ENCODE measurements at regions not wholly inside any gene's neighbourhood (a gene's known extent, or its start where the extent isn't known, plus 50 kb on each side); places are given as distances from the start of the nearest gene placed in this dataset.
"Not testable (repeated sequence)": the region's sequence is repeated elsewhere in the genome, so short reads cannot be mapped to it uniquely, and the experiment has no call there.

- no peak overlapping the region for H3K27ac ChIP-seq
- TF ChIP-seq, protein P1, sequence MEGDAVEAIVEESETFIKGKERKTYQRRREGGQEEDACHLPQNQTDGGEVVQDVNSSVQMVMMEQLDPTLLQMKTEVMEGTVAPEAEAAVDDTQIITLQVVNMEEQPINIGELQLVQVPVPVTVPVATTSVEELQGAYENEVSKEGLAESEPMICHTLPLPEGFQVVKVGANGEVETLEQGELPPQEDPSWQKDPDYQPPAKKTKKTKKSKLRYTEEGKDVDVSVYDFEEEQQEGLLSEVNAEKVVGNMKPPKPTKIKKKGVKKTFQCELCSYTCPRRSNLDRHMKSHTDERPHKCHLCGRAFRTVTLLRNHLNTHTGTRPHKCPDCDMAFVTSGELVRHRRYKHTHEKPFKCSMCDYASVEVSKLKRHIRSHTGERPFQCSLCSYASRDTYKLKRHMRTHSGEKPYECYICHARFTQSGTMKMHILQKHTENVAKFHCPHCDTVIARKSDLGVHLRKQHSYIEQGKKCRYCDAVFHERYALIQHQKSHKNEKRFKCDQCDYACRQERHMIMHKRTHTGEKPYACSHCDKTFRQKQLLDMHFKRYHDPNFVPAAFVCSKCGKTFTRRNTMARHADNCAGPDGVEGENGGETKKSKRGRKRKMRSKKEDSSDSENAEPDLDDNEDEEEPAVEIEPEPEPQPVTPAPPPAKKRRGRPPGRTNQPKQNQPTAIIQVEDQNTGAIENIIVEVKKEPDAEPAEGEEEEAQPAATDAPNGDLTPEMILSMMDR (conservative IDR thresholded peaks at IDR 0.05; ENCODE audit: low read depth) = no peak
- ChIA-PET POLR2A (ENCODE audit: low non-redundant PET) (no interaction called here), CTCF (interaction anchor here (0.9 kb wide), 1 partner anchor 34 kb away, joined by 3 read pairs; no protein-coding TSS in a partner anchor)
- DNase-seq (ENCODE audit: low spot score) = no peak
These were observed 202.3 kb upstream of the PROK2 start for GRCh38 chr3:71987089-71987735.

DNA sequence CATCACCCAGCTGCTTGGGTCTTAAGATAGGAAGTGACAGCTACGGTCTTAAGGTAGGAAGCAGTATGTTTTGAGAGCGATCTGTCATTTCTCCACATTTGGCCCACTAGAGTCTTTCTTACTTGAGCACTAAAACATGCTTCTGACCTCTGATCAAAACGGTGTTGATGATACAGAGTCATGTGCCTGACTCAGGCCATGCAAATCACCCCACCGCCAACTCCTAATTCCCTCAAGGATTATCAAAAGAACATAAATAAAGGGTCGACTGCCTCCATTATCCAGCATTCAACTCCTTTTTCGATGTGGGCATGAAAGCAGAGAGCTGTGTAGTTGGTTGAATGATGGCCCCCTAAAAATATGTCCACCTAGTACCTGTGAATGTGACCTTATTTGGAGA is 201.7 kb upstream of the PROK2 start:
- POLR2A ChIA-PET (ENCODE audit: low non-redundant PET) = no interaction called here
- no peak overlapping the region for H3K27ac ChIP-seq
- no peak for DNase-seq (ENCODE audit: low spot score)
- TF ChIP-seq, protein P1 (conservative IDR thresholded peaks at IDR 0.05; ENCODE audit: low read depth) = no peak
- CTCF ChIA-PET = interaction anchor here (0.6 kb wide), 1 partner anchor 10 kb away, joined by 4 read pairs; no protein-coding TSS in a partner anchor

- H3K27ac ChIP-seq = no peak overlapping the region
- DNase-seq (ENCODE audit: low spot score) = no peak
- POLR2A ChIA-PET (ENCODE audit: low non-redundant PET) = no interaction called here
- TF ChIP-seq, protein P1 (conservative IDR thresholded peaks at IDR 0.05; ENCODE audit: low read depth) = no peak
- CTCF ChIA-PET = interaction anchor here (0.6 kb wide), 1 partner anchor 74 kb away, joined by 3 read pairs; no protein-coding TSS in a partner anchor
These were observed 200.1 kb upstream of the PROK2 start for GRCh38 chr3:71984843-71985613.

GRCh38 chr3:71983694-71984093 is 198.7 kb upstream of the PROK2 start:
- POLR2A ChIA-PET (ENCODE audit: low non-redundant PET) = no interaction called here
- CTCF ChIA-PET = no interaction called here
- no peak for DNase-seq (ENCODE audit: low spot score)
- TF ChIP-seq, protein P1 (conservative IDR thresholded peaks at IDR 0.05; ENCODE audit: low read depth) = no peak
- peak overlapping the region; percentile 85 for H3K27ac ChIP-seq

DNA sequence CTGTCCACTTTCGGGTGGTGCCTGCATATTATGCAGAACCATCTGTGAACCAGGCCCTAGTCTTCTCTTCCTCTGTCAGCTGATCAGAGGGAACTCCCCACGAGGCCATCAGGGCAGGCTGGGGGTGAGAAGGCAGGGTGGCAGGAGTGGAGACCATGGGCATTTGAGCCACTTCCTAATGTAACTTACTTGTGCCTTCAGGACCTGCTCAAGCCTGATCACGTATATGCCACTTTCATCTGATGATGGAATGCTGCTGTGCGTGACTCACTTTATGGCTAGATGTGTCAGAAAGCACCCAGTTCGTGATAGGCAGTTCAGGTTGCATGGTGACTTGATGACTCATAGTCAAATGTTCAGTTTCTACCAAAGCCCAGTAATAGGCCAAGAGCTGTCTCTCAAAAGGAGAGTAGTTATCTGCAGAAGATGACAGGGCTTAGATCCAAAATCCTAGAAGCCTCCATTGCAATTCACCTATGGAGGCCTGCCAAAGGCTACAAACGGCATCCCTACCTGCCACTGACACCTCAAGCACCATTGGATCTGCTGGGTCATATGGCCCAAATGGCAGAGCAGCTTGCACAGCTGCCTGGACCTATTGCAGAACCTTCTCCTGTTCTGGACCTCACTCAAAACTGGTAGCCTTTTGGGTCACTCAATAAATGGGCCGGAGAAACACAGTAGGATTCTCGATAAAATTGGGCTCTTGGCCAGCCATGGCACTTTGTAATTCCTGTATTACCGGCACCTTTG is 197.7 kb upstream of the PROK2 start:
- CTCF ChIA-PET; DNase-seq (ENCODE audit: low spot score); POLR2A ChIA-PET (ENCODE audit: low non-redundant PET): not testable (repeated sequence)
- H3K27ac ChIP-seq = peak overlapping the region; percentile 85

DNA sequence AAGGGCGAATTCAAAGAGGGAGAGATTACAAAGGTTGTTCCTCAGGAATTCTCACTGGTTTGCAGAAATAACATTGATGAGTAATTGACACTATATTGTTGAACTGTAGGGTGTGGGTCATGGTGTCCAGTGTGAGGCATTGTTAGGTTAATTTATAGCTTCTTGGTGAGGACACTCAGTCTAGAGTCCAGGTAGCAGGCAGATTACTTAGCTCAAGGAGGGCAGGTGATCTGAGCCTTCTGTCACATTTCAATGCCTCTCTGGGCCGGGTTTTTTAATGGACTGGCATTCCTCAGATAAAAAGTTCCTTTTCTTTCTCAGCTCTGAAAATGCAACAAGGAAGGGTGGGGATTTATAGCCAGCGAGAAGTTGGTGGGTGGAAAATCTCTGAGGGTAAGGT is 194.2 kb upstream of the PROK2 start:
- H3K27ac ChIP-seq = no peak overlapping the region
- DNase-seq (ENCODE audit: low spot score) = no peak
- TF ChIP-seq, protein P1 (conservative IDR thresholded peaks at IDR 0.05; ENCODE audit: low read depth) = no peak
- POLR2A ChIA-PET (ENCODE audit: low non-redundant PET) = no interaction called here
- CTCF ChIA-PET = no interaction called here
